ENCODE measurements at regions not wholly inside any gene's neighbourhood (a gene's known extent, or its start where the extent isn't known, plus 50 kb on each side); places are given as distances from the start of the nearest gene placed in this dataset.

DNA sequence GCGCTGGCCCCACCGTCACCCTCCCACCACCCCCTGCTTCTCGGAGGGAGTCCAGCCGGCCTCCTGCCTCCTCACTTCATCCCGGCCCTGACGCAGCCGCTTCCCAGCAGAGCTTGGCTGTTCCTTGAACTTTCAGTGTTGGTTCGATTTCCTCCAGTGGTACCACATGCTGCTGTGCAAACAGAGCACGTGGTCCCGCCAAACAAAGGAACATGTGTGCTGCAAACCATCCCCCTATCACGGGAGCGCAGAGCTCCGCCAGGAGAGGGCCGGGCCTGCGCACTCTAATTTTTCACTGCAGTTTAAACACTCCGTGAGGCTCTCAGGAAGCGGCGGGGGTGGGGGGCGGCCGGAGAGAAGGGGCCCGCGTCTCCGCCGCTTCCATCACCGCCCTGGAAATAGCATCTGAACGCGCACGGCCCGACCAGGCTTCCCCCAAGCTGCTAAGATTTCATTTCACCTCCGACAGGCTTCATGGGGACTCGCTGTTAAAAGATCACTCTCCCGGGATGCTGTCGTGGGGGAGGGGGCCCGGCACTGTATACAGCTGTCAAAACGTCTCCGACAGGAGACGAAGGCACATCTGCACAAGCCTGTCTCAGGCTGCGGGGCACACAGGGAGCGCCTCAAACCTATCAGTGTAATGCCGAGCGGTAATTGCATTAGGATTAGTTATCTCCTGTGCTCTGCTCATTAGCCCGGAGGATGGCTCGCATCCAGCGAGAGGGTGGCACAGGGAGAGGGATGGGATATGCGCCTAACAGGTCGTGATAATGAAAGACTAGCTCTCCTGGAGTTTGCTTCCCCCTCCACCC, 269.9 kb upstream of the SORL1-AS1 start (continued):
- TF ChIP-seq NFE2L1 (CRISPR knock-in tag; IDR thresholded peaks at IDR 0.05), result peak; percentile 90; the same call in 1 of the 2 replicates
- TF ChIP-seq, protein P1, sequence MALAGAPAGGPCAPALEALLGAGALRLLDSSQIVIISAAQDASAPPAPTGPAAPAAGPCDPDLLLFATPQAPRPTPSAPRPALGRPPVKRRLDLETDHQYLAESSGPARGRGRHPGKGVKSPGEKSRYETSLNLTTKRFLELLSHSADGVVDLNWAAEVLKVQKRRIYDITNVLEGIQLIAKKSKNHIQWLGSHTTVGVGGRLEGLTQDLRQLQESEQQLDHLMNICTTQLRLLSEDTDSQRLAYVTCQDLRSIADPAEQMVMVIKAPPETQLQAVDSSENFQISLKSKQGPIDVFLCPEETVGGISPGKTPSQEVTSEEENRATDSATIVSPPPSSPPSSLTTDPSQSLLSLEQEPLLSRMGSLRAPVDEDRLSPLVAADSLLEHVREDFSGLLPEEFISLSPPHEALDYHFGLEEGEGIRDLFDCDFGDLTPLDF (CRISPR knock-in tag; IDR thresholded peaks at IDR 0.05), result peak; percentile 86
- TF ChIP-seq, protein P2, sequence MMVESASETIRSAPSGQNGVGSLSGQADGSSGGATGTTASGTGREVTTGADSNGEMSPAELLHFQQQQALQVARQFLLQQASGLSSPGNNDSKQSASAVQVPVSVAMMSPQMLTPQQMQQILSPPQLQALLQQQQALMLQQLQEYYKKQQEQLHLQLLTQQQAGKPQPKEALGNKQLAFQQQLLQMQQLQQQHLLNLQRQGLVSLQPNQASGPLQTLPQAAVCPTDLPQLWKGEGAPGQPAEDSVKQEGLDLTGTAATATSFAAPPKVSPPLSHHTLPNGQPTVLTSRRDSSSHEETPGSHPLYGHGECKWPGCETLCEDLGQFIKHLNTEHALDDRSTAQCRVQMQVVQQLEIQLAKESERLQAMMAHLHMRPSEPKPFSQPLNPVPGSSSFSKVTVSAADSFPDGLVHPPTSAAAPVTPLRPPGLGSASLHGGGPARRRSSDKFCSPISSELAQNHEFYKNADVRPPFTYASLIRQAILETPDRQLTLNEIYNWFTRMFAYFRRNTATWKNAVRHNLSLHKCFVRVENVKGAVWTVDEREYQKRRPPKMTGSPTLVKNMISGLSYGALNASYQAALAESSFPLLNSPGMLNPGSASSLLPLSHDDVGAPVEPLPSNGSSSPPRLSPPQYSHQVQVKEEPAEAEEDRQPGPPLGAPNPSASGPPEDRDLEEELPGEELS (CRISPR knock-in tag; IDR thresholded peaks at IDR 0.05), result peak; percentile 64; the same call in 1 of the 2 replicates
- TF ChIP-seq GABPB1 (CRISPR knock-in tag; IDR thresholded peaks at IDR 0.05), result peak; percentile 57; the same call in 1 of the 2 replicates
- no peak for TF ChIP-seq CBFB (CRISPR knock-in tag; IDR thresholded peaks at IDR 0.05; ENCODE audit: low read depth)
- TF ChIP-seq, protein P3, sequence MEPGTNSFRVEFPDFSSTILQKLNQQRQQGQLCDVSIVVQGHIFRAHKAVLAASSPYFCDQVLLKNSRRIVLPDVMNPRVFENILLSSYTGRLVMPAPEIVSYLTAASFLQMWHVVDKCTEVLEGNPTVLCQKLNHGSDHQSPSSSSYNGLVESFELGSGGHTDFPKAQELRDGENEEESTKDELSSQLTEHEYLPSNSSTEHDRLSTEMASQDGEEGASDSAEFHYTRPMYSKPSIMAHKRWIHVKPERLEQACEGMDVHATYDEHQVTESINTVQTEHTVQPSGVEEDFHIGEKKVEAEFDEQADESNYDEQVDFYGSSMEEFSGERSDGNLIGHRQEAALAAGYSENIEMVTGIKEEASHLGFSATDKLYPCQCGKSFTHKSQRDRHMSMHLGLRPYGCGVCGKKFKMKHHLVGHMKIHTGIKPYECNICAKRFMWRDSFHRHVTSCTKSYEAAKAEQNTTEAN (CRISPR knock-in tag; IDR thresholded peaks at IDR 0.05), result peak; percentile 79; the same call in 1 of the 2 replicates
- 0 out of 2 replicates have a peak, but pooled peaks have one; percentile 15 for TF ChIP-seq SMAD4 (CRISPR knock-in tag; IDR thresholded peaks at IDR 0.05)
- TF ChIP-seq, protein P4, sequence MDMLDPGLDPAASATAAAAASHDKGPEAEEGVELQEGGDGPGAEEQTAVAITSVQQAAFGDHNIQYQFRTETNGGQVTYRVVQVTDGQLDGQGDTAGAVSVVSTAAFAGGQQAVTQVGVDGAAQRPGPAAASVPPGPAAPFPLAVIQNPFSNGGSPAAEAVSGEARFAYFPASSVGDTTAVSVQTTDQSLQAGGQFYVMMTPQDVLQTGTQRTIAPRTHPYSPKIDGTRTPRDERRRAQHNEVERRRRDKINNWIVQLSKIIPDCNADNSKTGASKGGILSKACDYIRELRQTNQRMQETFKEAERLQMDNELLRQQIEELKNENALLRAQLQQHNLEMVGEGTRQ (CRISPR knock-in tag; IDR thresholded peaks at IDR 0.05), result peak; percentile 88
- TF ChIP-seq SOX15 (CRISPR knock-in tag; IDR thresholded peaks at IDR 0.05), result no peak
- peak; percentile 77; the same call in 1 of the 2 replicates for TF ChIP-seq KAT7 (CRISPR knock-in tag; IDR thresholded peaks at IDR 0.05; ENCODE audit: borderline replicate concordance)
- no peak for TF ChIP-seq NR3C1 (CRISPR knock-in tag; conservative IDR thresholded peaks at IDR 0.05; ENCODE audit: low read depth)
- no peak; the same call in 1 of the 2 replicates for TF ChIP-seq MYBL2 (CRISPR knock-in tag; IDR thresholded peaks at IDR 0.05)
- TF ChIP-seq GRHL2 (CRISPR knock-in tag; IDR thresholded peaks at IDR 0.05; ENCODE audit: insufficient replicate concordance, severe bottlenecking), result no peak
- peak; percentile 63; the same call in 1 of the 2 replicates for TF ChIP-seq NR2C2 (CRISPR knock-in tag; IDR thresholded peaks at IDR 0.05)
- TF ChIP-seq, protein P5, sequence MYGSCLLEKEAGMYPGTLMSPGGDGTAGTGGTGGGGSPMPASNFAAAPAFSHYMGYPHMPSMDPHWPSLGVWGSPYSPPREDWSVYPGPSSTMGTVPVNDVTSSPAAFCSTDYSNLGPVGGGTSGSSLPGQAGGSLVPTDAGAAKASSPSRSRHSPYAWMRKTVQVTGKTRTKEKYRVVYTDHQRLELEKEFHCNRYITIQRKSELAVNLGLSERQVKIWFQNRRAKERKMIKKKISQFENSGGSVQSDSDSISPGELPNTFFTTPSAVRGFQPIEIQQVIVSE (CRISPR knock-in tag; IDR thresholded peaks at IDR 0.05; ENCODE audit: borderline replicate concordance), result no peak
- no peak for TF ChIP-seq ZNF396 (CRISPR knock-in tag; IDR thresholded peaks at IDR 0.05; ENCODE audit: borderline replicate concordance)
- peak; percentile 86 for TF ChIP-seq TEAD1 (CRISPR knock-in tag; IDR thresholded peaks at IDR 0.05)
- TF ChIP-seq, protein P6, sequence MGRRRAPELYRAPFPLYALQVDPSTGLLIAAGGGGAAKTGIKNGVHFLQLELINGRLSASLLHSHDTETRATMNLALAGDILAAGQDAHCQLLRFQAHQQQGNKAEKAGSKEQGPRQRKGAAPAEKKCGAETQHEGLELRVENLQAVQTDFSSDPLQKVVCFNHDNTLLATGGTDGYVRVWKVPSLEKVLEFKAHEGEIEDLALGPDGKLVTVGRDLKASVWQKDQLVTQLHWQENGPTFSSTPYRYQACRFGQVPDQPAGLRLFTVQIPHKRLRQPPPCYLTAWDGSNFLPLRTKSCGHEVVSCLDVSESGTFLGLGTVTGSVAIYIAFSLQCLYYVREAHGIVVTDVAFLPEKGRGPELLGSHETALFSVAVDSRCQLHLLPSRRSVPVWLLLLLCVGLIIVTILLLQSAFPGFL (CRISPR knock-in tag; IDR thresholded peaks at IDR 0.05; ENCODE audit: borderline replicate concordance), result no peak
- TF ChIP-seq, protein P7, sequence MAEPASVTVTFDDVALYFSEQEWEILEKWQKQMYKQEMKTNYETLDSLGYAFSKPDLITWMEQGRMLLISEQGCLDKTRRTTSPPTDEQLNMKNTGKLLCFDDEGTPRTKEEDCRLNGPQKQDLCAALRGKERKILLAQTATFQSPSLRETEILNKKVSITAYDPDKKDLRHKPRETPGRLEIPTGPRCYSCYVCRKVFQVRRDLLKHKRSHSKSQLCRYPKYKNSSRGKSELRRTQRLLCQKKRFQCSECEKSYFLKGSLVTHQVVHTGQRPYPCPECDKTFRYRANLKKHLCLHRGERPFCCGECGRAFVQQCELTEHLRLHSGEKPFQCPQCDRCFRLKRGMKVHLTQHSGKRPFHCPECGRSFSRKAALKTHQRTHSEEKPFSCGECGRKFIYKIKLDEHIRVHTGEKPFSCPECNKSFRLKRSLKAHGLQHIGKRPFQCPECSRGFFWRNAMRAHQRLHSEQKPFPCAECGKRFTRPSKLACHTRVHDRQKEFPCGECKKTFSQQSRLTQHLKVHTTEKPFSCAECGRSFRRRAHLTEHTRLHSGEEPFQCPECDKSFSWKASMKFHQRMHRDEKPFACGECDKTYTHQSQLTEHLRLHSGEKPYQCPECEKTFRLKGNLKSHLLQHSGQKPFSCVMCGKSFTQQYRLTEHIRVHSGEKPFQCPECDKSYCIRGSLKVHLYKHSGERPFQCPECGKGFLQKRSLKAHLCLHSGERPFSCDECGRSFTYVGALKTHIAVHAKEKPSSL (CRISPR knock-in tag; conservative IDR thresholded peaks at IDR 0.05), result no peak
- no peak for TF ChIP-seq HMGA2 (CRISPR knock-in tag; IDR thresholded peaks at IDR 0.05)
- TF ChIP-seq, protein P8, sequence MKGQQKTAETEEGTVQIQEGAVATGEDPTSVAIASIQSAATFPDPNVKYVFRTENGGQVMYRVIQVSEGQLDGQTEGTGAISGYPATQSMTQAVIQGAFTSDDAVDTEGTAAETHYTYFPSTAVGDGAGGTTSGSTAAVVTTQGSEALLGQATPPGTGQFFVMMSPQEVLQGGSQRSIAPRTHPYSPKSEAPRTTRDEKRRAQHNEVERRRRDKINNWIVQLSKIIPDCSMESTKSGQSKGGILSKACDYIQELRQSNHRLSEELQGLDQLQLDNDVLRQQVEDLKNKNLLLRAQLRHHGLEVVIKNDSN (CRISPR knock-in tag; IDR thresholded peaks at IDR 0.05), result peak; percentile 90
- TF ChIP-seq, protein P9, sequence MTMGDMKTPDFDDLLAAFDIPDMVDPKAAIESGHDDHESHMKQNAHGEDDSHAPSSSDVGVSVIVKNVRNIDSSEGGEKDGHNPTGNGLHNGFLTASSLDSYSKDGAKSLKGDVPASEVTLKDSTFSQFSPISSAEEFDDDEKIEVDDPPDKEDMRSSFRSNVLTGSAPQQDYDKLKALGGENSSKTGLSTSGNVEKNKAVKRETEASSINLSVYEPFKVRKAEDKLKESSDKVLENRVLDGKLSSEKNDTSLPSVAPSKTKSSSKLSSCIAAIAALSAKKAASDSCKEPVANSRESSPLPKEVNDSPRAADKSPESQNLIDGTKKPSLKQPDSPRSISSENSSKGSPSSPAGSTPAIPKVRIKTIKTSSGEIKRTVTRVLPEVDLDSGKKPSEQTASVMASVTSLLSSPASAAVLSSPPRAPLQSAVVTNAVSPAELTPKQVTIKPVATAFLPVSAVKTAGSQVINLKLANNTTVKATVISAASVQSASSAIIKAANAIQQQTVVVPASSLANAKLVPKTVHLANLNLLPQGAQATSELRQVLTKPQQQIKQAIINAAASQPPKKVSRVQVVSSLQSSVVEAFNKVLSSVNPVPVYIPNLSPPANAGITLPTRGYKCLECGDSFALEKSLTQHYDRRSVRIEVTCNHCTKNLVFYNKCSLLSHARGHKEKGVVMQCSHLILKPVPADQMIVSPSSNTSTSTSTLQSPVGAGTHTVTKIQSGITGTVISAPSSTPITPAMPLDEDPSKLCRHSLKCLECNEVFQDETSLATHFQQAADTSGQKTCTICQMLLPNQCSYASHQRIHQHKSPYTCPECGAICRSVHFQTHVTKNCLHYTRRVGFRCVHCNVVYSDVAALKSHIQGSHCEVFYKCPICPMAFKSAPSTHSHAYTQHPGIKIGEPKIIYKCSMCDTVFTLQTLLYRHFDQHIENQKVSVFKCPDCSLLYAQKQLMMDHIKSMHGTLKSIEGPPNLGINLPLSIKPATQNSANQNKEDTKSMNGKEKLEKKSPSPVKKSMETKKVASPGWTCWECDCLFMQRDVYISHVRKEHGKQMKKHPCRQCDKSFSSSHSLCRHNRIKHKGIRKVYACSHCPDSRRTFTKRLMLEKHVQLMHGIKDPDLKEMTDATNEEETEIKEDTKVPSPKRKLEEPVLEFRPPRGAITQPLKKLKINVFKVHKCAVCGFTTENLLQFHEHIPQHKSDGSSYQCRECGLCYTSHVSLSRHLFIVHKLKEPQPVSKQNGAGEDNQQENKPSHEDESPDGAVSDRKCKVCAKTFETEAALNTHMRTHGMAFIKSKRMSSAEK (CRISPR knock-in tag; IDR thresholded peaks at IDR 0.05; ENCODE audit: borderline replicate concordance), result no peak
